ENCODE measurements at regions not wholly inside any gene's neighbourhood (a gene's known extent, or its start where the extent isn't known, plus 50 kb on each side); places are given as distances from the start of the nearest gene placed in this dataset.

DNA sequence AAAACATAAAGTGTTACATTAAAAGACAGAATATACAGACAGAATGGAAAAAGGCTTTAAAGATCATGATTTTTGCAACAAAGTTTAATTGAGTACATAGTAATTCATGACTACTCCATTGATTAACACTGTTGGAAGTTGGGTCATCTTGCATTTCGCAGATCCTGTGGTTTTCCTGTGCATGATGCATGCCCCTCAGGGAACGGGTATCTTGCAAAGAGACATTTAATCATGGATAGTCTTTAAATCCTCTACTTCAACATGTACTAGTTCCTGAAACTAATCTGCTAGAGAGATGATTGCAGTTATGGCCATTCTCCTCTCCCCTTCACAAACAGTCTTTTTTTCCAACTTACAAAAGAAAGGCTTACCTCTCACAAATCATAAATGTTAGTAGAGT, 155.6 kb upstream of the DSEL start:
- Histone ChIP-seq H3K4me3 (no peak overlapping the region), H3K4me1 (replicated peaks) (no peaks in the 10 kb centered on the region), H3K9me3 (no peaks in the 10 kb centered on the region), H3K27ac (no peak overlapping the region), H3K27me3 (replicated peaks; ENCODE audit: insufficient read depth) (no peaks in the 10 kb centered on the region), H3K36me3 (no peaks in the 10 kb centered on the region)
- intact Hi-C loops (cut with DNase I): no loop called here
- no peak for DNase-seq (ENCODE audit: low spot score)
- 60% methylated on average over 2 of the region's 2 CpGs for WGBS
- TF ChIP-seq POLR2A (IDR thresholded peaks at IDR 0.05) (no peak), POLR2AphosphoS5 (IDR thresholded peaks at IDR 0.05) (no peak)
- TF ChIP-seq, protein P1, sequence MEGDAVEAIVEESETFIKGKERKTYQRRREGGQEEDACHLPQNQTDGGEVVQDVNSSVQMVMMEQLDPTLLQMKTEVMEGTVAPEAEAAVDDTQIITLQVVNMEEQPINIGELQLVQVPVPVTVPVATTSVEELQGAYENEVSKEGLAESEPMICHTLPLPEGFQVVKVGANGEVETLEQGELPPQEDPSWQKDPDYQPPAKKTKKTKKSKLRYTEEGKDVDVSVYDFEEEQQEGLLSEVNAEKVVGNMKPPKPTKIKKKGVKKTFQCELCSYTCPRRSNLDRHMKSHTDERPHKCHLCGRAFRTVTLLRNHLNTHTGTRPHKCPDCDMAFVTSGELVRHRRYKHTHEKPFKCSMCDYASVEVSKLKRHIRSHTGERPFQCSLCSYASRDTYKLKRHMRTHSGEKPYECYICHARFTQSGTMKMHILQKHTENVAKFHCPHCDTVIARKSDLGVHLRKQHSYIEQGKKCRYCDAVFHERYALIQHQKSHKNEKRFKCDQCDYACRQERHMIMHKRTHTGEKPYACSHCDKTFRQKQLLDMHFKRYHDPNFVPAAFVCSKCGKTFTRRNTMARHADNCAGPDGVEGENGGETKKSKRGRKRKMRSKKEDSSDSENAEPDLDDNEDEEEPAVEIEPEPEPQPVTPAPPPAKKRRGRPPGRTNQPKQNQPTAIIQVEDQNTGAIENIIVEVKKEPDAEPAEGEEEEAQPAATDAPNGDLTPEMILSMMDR (IDR thresholded peaks at IDR 0.05): no peak

DNA sequence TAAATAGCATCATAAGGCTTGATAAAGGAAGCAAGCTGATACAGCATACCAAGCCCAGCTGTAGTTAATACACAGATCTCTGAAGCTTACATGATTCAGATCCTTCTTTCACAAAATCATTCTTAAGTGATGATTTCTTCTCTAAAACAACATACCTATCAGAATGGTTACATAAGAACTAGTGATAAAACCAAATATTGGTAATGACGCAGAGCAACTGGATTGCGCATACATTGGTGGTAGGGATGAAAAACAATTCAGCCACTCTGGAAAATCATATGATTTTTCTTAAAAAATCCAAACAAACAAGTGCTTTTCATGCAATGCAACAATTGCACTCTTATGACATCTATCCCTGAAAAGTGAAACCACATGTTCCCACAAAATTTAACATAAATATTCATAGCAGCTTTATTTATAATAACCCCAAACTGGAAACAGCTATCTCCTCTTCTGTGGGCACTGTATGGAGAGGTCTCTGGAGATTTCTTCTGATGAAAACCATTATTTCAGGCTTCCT, 153.6 kb upstream of the DSEL start:
- Histone ChIP-seq H3K27me3 (replicated peaks; ENCODE audit: insufficient read depth) (no peaks in the 10 kb centered on the region), H3K9me3 (no peaks in the 10 kb centered on the region), H3K4me3 (no peak overlapping the region), H3K27ac (no peak overlapping the region), H3K36me3 (no peaks in the 10 kb centered on the region), H3K4me1 (replicated peaks) (no peaks in the 10 kb centered on the region)
- TF ChIP-seq POLR2A (IDR thresholded peaks at IDR 0.05) (no peak), POLR2AphosphoS5 (IDR thresholded peaks at IDR 0.05) (no peak)
- intact Hi-C loops (cut with DNase I): no loop called here
- DNase-seq (ENCODE audit: low spot score): no peak
- 96% methylated on average over 2 of the region's 2 CpGs for WGBS

DNA sequence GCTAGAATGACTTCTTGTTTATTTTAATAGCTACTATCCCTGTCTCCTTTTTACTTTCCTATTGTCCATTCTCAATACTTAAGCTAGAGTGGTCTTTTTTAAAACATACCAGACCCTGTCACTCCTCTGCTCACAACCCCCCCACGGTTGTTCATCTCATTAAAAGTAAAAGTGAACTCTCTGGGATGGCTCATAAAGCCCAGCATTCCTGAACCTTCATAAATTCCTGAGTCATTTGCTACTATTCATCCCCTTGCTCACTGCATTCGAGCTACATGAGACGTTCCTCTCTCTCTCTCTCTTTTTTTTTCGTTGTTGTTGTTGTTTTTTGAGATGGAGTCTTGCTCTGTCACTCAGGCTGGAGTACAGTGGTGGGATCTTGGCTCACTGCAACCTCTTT, 148.7 kb upstream of the DSEL start:
- no peak for DNase-seq (ENCODE audit: low spot score)
- H3K27me3 ChIP-seq (replicated peaks; ENCODE audit: insufficient read depth): no peaks in the 10 kb centered on the region
- no peak overlapping the region for H3K4me3 ChIP-seq
- TF ChIP-seq POLR2AphosphoS5 (IDR thresholded peaks at IDR 0.05): no peak
- TF ChIP-seq POLR2A (IDR thresholded peaks at IDR 0.05): no peak
- TF ChIP-seq, protein P1 (IDR thresholded peaks at IDR 0.05): no peak
- 45% methylated on average over 4 of the region's 4 CpGs for WGBS
- no peaks in the 10 kb centered on the region for H3K4me1 ChIP-seq (replicated peaks)
- no peaks in the 10 kb centered on the region for H3K36me3 ChIP-seq
- H3K9me3 ChIP-seq: no peaks in the 10 kb centered on the region
- H3K27ac ChIP-seq: no peak overlapping the region
- intact Hi-C loops (cut with DNase I): no loop called here

DNA sequence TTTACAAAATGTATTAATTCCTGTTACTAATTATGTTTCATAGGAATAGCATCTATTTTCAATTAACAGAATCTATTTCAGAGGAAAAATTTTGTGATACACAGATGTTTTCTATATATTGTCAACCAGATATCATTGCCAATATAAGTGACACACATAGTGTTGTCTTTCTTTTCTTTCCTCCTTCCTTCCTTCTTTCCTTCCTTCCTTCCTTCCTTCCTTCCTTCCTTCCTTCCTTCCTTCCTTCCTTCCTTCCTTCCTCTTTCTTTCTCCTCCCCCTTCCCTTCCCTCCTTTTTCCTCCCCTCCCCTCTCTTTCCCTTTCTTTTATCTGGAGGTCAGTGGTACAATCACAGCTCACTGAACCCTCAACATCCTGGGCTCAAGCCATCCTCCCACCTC, 146.5 kb upstream of the DSEL start:
- Histone ChIP-seq H3K27me3 (replicated peaks; ENCODE audit: insufficient read depth) (no peaks in the 10 kb centered on the region), H3K9me3 (no peaks in the 10 kb centered on the region), H3K4me3 (no peak overlapping the region), H3K4me1 (replicated peaks) (no peaks in the 10 kb centered on the region), H3K27ac (no peak overlapping the region), H3K36me3 (no peaks in the 10 kb centered on the region)
- intact Hi-C loops (cut with DNase I): no loop called here
- no peak for DNase-seq (ENCODE audit: low spot score)
- TF ChIP-seq, protein P1 (IDR thresholded peaks at IDR 0.05): no peak
- TF ChIP-seq POLR2A (IDR thresholded peaks at IDR 0.05): no peak
- TF ChIP-seq POLR2AphosphoS5 (IDR thresholded peaks at IDR 0.05): no peak

DNA sequence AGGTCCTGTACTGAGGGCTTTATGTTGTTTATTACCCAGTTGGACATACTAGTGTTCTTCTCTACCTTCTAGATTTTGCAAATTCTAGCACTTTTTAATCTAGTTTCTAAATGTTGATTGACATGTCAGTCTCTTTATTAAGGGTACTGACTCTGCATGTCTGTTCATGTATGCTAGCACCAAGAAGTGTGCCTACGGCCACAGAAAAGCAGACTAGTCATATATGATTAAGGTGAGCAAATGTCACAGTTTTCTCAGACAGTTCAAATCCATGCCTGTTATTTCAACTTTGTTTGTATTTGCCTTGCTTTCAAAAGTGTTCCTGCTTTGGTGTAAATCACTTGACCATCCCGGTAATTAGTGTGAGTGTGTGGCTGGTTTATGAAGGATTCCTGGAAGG, 145.0 kb upstream of the DSEL start:
- Histone ChIP-seq H3K27ac (no peak overlapping the region), H3K4me3 (no peak overlapping the region), H3K36me3 (no peaks in the 10 kb centered on the region), H3K9me3 (no peaks in the 10 kb centered on the region), H3K27me3 (replicated peaks; ENCODE audit: insufficient read depth) (no peaks in the 10 kb centered on the region), H3K4me1 (replicated peaks) (no peaks in the 10 kb centered on the region)
- WGBS: 51% methylated on average over 2 of the region's 2 CpGs
- TF ChIP-seq, protein P1 (IDR thresholded peaks at IDR 0.05): no peak
- no peak for DNase-seq (ENCODE audit: low spot score)
- intact Hi-C loops (cut with DNase I): no loop called here
